Thyroid gland (tissue), 4 donors: ENCODE measurements at regions not wholly inside any gene's neighbourhood (a gene's known extent, or its start where the extent isn't known, plus 50 kb on each side); places are given as distances from the start of the nearest gene placed in this dataset.

Experiments
- POLR2A ChIP-seq, 2 donors: fragments of 450-650 bp; IDR thresholded peaks; one replicate each; pipeline ENCODE4 v1.6.1; 2017; ENCODE audit warnings: antibody characterized with exemption in 2 of 2, mild to moderate bottlenecking in 2 of 2, moderate library complexity in 1 of 2
- TF ChIP-seq, protein P1 (sequence below), 6 experiments: fragments of 200-600 bp in 3 of 6; fragments of 450-650 bp in 3 of 6; sonication (generic) in 3 of 6; IDR thresholded peaks; one replicate each; pipeline ENCODE4 v1.5.1; 2016 to 2019; ENCODE audit warnings: antibody characterized with exemption in 6 of 6, mild to moderate bottlenecking in 2 of 6, inconsistent platforms in 1 of 6, moderate library complexity in 1 of 6

DNA sequence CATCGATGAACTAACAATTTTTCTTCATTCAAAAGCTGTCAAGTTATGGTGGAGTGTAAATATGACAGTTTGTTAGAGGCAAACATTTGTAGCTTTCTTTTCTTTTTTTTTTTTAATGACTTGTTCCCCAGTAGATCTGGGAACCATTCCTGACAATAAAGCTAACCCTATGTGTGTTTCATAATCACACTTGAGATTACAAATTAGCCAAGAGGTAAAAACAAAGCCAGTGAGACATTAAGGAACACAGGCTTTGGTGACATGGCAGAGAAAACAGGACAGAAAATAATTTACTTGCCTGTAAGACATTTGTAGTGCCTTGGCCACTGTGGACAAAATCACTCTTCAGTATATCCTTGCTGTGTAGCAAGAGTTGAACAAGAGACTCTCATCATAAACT lies 135.9 kb downstream of the UBE2E3 start:
- no peak for TF ChIP-seq POLR2A (IDR thresholded peaks at IDR 0.05)
- TF ChIP-seq, protein P1, sequence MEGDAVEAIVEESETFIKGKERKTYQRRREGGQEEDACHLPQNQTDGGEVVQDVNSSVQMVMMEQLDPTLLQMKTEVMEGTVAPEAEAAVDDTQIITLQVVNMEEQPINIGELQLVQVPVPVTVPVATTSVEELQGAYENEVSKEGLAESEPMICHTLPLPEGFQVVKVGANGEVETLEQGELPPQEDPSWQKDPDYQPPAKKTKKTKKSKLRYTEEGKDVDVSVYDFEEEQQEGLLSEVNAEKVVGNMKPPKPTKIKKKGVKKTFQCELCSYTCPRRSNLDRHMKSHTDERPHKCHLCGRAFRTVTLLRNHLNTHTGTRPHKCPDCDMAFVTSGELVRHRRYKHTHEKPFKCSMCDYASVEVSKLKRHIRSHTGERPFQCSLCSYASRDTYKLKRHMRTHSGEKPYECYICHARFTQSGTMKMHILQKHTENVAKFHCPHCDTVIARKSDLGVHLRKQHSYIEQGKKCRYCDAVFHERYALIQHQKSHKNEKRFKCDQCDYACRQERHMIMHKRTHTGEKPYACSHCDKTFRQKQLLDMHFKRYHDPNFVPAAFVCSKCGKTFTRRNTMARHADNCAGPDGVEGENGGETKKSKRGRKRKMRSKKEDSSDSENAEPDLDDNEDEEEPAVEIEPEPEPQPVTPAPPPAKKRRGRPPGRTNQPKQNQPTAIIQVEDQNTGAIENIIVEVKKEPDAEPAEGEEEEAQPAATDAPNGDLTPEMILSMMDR (IDR thresholded peaks at IDR 0.05), result no peak
